ENCODE measurements at regions not wholly inside any gene's neighbourhood (a gene's known extent, or its start where the extent isn't known, plus 50 kb on each side); places are given as distances from the start of the nearest gene placed in this dataset.

DNA sequence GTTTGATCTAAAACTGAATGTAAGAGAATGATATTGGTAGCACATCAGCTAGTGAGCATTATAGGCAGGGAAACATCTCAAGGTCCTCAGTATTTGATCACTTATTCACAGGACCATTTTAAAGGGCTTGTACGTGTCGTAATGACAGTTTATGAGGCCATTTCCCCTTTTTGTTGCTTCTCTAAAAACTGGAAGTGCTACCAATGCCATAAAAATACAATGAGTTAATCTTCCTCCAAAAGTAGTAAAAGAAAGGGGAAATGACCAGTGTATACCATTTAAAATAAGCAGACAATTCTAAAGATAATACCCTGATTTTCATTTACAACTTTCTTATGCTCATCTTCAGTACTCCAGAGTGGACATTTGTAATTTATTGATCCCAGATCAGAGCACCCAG lies 285.8 kb upstream of the PCSK5 start:
- TF ChIP-seq EZH2 (IDR thresholded peaks at IDR 0.05; ENCODE audit: borderline replicate concordance, low read depth, low read length, severe bottlenecking) = no peak
- TF ChIP-seq, protein P1, sequence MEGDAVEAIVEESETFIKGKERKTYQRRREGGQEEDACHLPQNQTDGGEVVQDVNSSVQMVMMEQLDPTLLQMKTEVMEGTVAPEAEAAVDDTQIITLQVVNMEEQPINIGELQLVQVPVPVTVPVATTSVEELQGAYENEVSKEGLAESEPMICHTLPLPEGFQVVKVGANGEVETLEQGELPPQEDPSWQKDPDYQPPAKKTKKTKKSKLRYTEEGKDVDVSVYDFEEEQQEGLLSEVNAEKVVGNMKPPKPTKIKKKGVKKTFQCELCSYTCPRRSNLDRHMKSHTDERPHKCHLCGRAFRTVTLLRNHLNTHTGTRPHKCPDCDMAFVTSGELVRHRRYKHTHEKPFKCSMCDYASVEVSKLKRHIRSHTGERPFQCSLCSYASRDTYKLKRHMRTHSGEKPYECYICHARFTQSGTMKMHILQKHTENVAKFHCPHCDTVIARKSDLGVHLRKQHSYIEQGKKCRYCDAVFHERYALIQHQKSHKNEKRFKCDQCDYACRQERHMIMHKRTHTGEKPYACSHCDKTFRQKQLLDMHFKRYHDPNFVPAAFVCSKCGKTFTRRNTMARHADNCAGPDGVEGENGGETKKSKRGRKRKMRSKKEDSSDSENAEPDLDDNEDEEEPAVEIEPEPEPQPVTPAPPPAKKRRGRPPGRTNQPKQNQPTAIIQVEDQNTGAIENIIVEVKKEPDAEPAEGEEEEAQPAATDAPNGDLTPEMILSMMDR (IDR thresholded peaks at IDR 0.05; ENCODE audit: extremely low read depth in 1 of 2, insufficient read depth in 1 of 2, low read depth in 1 of 2, low read length in 2 of 2) = no peak
- TF ChIP-seq JUN (IDR thresholded peaks at IDR 0.05; ENCODE audit: borderline replicate concordance, insufficient read depth, insufficient read length, low read depth) = no peak
- no peak for TF ChIP-seq POLR2A (IDR thresholded peaks at IDR 0.05; ENCODE audit: low read depth, low read length)
- no peak for TF ChIP-seq POLR2AphosphoS5 (IDR thresholded peaks at IDR 0.05; ENCODE audit: insufficient read depth, low read depth, low read length)
- no peak for TF ChIP-seq FOS (IDR thresholded peaks at IDR 0.05; ENCODE audit: borderline replicate concordance, insufficient read depth, low read length)
- TF ChIP-seq, protein P2, sequence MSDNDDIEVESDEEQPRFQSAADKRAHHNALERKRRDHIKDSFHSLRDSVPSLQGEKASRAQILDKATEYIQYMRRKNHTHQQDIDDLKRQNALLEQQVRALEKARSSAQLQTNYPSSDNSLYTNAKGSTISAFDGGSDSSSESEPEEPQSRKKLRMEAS (IDR thresholded peaks at IDR 0.05; ENCODE audit: insufficient read depth, insufficient read length) = no peak
- TF ChIP-seq MYC (IDR thresholded peaks at IDR 0.05; ENCODE audit: low read depth, low read length) = no peak
- no peak for TF ChIP-seq GATA2 (IDR thresholded peaks at IDR 0.05; ENCODE audit: insufficient read depth, insufficient read length, low read depth, low read length)
